CD4-positive, alpha-beta T cell (primary cell): ENCODE measurements at regions not wholly inside any gene's neighbourhood (a gene's known extent, or its start where the extent isn't known, plus 50 kb on each side); places are given as distances from the start of the nearest gene placed in this dataset.

Experiments used
- ATAC-seq: fragments of 200-7000 bp; cut with Tn5 transposase; one replicate; pipeline ENCODE4 v1.10.0; 2022; ENCODE audit warnings: mild to moderate bottlenecking; ENCODE audit not compliant: poor library complexity
- CTCF ChIA-PET: fragments of 350-600 bp; sonication (Branson Sonifier 250); formaldehyde crosslinking; loops from one replicate; lab custom pipeline; 2021; ENCODE audit warnings: antibody characterized with exemption, inconsistent platforms; lab: Charles Lee
- POLR2A ChIA-PET: fragments of 350-600 bp; sonication (Branson Sonifier 250); formaldehyde crosslinking; loops from one replicate; lab custom pipeline; 2021; ENCODE audit warnings: antibody characterized with exemption, inconsistent platforms; lab: Charles Lee
- DNase-seq, 14 experiments: peaks; one replicate each; pipeline ENCODE4 v3.0.0-alpha.2; 2013 to 2020; ENCODE audit warnings: mixed read lengths in 2 of 14
- H3K27ac ChIP-seq, 2 donors: one replicate each; pipeline versions ENCODE4 v1.5.1 to v1.7.0; 2013; ENCODE audit warnings: low read length in 2 of 2, low read depth in 1 of 2, mild to moderate bottlenecking in 1 of 2
- H3K27me3 ChIP-seq, 2 experiments: 1 replicate in 1 of 2; 2 replicates in 1 of 2; pipeline versions ENCODE4 v1.6.1 to v1.7.0; 2013; ENCODE audit warnings: low read length in 2 of 2, control low read depth in 1 of 2, mild to moderate bottlenecking in 1 of 2, moderate library complexity in 1 of 2; ENCODE audit not compliant: insufficient read depth in 2 of 2, control insufficient read depth in 1 of 2
- H3K36me3 ChIP-seq: one replicate; pipeline ENCODE4 v1.6.1; 2013; ENCODE audit warnings: low read length, control low read depth; ENCODE audit not compliant: insufficient read depth
- H3K4me1 ChIP-seq: one replicate; pipeline ENCODE4 v1.6.1; 2013; ENCODE audit warnings: low read length, control low read depth; ENCODE audit not compliant: insufficient read depth
- H3K4me3 ChIP-seq: one replicate; pipeline ENCODE4 v1.5.1; 2013; ENCODE audit warnings: mild to moderate bottlenecking, low read length, moderate library complexity
- H3K9me3 ChIP-seq, 2 experiments: 1 replicate in 1 of 2; 2 replicates in 1 of 2; pipeline versions ENCODE4 v1.6.1 to v1.7.0; 2013; ENCODE audit warnings: low read length in 2 of 2, mild to moderate bottlenecking in 2 of 2, control low read depth in 1 of 2, moderate library complexity in 1 of 2; ENCODE audit not compliant: control insufficient read depth in 1 of 2, insufficient read depth in 1 of 2
- H3K27ac Mint-ChIP-seq: one replicate; pipeline ENCODE4 v1.8.0; 2020; ENCODE audit warnings: mixed read lengths
- H3K27me3 Mint-ChIP-seq: one replicate; pipeline ENCODE4 v1.8.0; 2021; ENCODE audit warnings: mixed read lengths
- H3K36me3 Mint-ChIP-seq: one replicate; pipeline ENCODE4 v1.8.0; 2021; ENCODE audit warnings: low read depth, mixed read lengths
- H3K4me1 Mint-ChIP-seq: one replicate; pipeline ENCODE4 v1.8.0; 2021; ENCODE audit warnings: low read depth, mixed read lengths
- H3K4me3 Mint-ChIP-seq: one replicate; pipeline ENCODE4 v1.8.0; 2020; ENCODE audit warnings: mild to moderate bottlenecking, mixed read lengths
- H3K9me3 Mint-ChIP-seq: one replicate; pipeline ENCODE4 v1.8.0; 2020; ENCODE audit warnings: mixed read lengths
- intact Hi-C, 2 experiments: fragments of 100-400 bp; cut with DNase I in 1 of 2; cut with micrococcal nuclease in 1 of 2; formaldehyde crosslinking; loops; one replicate each; pipeline versions ENCODE4 v1.15.1 to v1.9.0; 2023 to 2025; cut with DNase I, micrococcal nuclease
- TF ChIP-seq, protein P1 (sequence below): fragments of 200-600 bp; IDR thresholded peaks from one replicate; pipeline ENCODE4 v1.8.0; 2022; ENCODE audit warnings: antibody characterized with exemption, mild to moderate bottlenecking

DNA sequence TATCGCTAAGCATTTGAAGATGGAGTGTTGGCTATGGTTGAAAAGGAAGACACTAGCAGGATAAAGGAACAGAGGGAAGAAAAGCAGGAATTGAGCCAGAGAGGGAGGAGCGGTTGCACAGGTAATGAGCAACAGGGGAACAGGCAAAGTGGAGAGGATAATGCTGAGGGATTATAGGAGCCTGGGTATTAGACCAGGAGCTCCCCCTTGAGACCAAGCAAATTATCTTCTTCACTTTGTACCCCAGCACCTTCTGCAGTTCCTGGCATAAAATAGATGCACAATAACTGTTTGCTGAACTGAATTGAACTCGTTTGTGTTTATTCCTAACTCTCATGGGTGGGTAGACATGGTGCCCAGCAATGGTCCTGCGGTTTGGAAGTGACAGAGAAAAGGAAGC, 54.6 kb upstream of the OR5P2 start:
- Histone ChIP-seq H3K27ac (no peak overlapping the region), H3K27me3 (no peaks in the 10 kb centered on the region), H3K4me1 (no peaks in the 10 kb centered on the region), H3K36me3 (no peaks in the 10 kb centered on the region), H3K9me3 (no peaks in the 10 kb centered on the region), H3K4me3 (no peak overlapping the region)
- H3K4me1 Mint-ChIP-seq: no peaks in the 10 kb centered on the region
- DNase-seq (no peak), ATAC-seq (no peak)
- no peak overlapping the region for H3K27ac Mint-ChIP-seq
- H3K27me3 Mint-ChIP-seq: peaks cover 14% of the 10 kb centered on the region
- TF ChIP-seq, protein P1, sequence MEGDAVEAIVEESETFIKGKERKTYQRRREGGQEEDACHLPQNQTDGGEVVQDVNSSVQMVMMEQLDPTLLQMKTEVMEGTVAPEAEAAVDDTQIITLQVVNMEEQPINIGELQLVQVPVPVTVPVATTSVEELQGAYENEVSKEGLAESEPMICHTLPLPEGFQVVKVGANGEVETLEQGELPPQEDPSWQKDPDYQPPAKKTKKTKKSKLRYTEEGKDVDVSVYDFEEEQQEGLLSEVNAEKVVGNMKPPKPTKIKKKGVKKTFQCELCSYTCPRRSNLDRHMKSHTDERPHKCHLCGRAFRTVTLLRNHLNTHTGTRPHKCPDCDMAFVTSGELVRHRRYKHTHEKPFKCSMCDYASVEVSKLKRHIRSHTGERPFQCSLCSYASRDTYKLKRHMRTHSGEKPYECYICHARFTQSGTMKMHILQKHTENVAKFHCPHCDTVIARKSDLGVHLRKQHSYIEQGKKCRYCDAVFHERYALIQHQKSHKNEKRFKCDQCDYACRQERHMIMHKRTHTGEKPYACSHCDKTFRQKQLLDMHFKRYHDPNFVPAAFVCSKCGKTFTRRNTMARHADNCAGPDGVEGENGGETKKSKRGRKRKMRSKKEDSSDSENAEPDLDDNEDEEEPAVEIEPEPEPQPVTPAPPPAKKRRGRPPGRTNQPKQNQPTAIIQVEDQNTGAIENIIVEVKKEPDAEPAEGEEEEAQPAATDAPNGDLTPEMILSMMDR: no peak
- H3K36me3 Mint-ChIP-seq: no peaks in the 10 kb centered on the region
- intact Hi-C loops: no loop called here
- POLR2A ChIA-PET: no interaction called here
- no peak overlapping the region for H3K4me3 Mint-ChIP-seq
- CTCF ChIA-PET: no interaction called here
- no peaks in the 10 kb centered on the region for H3K9me3 Mint-ChIP-seq

DNA sequence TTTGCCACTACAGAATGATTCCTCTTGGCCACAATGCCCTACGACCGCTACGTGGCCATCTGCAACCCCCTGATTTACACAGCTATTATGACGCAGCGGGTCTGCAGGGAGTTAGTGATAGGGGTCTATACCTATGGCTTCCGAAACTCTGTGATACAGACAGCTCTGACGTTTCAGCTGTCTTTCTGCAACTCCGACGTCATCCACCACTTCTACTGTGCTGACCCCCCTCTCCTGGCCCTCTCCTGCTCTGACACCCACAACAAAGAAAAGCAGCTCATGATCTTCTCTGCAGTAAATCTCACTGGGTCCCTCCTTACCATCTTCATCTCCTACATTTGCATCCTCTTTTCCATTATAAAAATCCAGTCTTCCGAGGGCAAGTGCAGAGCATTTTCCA, 52.3 kb upstream of the OR5P2 start:
- Histone ChIP-seq H3K27me3 (no peaks in the 10 kb centered on the region), H3K4me1 (no peaks in the 10 kb centered on the region), H3K4me3 (no peak overlapping the region), H3K36me3 (no peaks in the 10 kb centered on the region), H3K9me3 (no peaks in the 10 kb centered on the region), H3K27ac (no peak overlapping the region)
- POLR2A ChIA-PET: no interaction called here
- no peaks in the 10 kb centered on the region for H3K4me1 Mint-ChIP-seq
- DNase-seq: no peak
- H3K27ac Mint-ChIP-seq: no peak overlapping the region
- TF ChIP-seq, protein P1: no peak
- CTCF ChIA-PET: no interaction called here
- no peaks in the 10 kb centered on the region for H3K36me3 Mint-ChIP-seq
- ATAC-seq: no peak
- peaks cover 10% of the 10 kb centered on the region for H3K27me3 Mint-ChIP-seq
- H3K4me3 Mint-ChIP-seq: no peak overlapping the region
- intact Hi-C loops: no loop called here
- H3K9me3 Mint-ChIP-seq: no peaks in the 10 kb centered on the region
